ENCODE measurements at regions not wholly inside any gene's neighbourhood (a gene's known extent, or its start where the extent isn't known, plus 50 kb on each side); places are given as distances from the start of the nearest gene placed in this dataset.
A peak's percentile ranks its signal among the peaks of the same experiment; 100 is the strongest.
"Not testable (repeated sequence)": the region's sequence is repeated elsewhere in the genome, so short reads cannot be mapped to it uniquely, and the experiment has no call there.

- no peak for DNase-seq (ENCODE audit: low read depth in 2 of 2)
Observed at GRCh38 chr2:207409517-207409916, 120.2 kb upstream of the CREB1 start.

GRCh38 chr2:207412787-207413310 is 116.9 kb upstream of the CREB1 start:
- no peak for DNase-seq (ENCODE audit: low read depth in 2 of 2)

- DNase-seq (ENCODE audit: low read depth in 2 of 2) = no peak
Observed at GRCh38 chr2:207413376-207413907, 116.3 kb upstream of the CREB1 start.

- no peak for DNase-seq (ENCODE audit: low read depth in 2 of 2)
Observed at GRCh38 chr2:207416111-207416510, 113.7 kb upstream of the CREB1 start.

- no peak for DNase-seq (ENCODE audit: low read depth in 2 of 2)
Observed at GRCh38 chr2:207416900-207417299, 112.9 kb upstream of the CREB1 start.

- no peak for DNase-seq (ENCODE audit: low read depth in 2 of 2)
Observed at GRCh38 chr2:207417301-207417718, 112.5 kb upstream of the CREB1 start.

GRCh38 chr2:207418419-207418818 is 111.3 kb upstream of the CREB1 start:
- DNase-seq (ENCODE audit: low read depth in 2 of 2) = no peak

GRCh38 chr2:207419331-207419730 is 110.4 kb upstream of the CREB1 start:
- DNase-seq (ENCODE audit: low read depth in 2 of 2) = no peak

GRCh38 chr2:207421671-207422070 is 108.1 kb upstream of the CREB1 start:
- DNase-seq (ENCODE audit: low read depth in 2 of 2) = no peak

GRCh38 chr2:207422380-207422779 is 107.4 kb upstream of the CREB1 start:
- DNase-seq (ENCODE audit: low read depth in 2 of 2) = no peak

- DNase-seq (ENCODE audit: low read depth in 2 of 2) = peak; percentile 16 to 25
Observed at GRCh38 chr2:207423886-207424285, 105.9 kb upstream of the CREB1 start.

GRCh38 chr2:207427986-207428385 is 101.8 kb upstream of the CREB1 start:
- no peak for DNase-seq (ENCODE audit: low read depth in 2 of 2)

GRCh38 chr2:207428573-207428972 is 101.2 kb upstream of the CREB1 start:
- DNase-seq (ENCODE audit: low read depth in 2 of 2) = no peak

- no peak for DNase-seq (ENCODE audit: low read depth in 2 of 2)
Observed at GRCh38 chr2:207432453-207432852, 97.3 kb upstream of the CREB1 start.

GRCh38 chr2:207434306-207434705 is 95.5 kb upstream of the CREB1 start:
- DNase-seq (ENCODE audit: low read depth in 2 of 2) = no peak

GRCh38 chr2:207434899-207435465 is 94.8 kb upstream of the CREB1 start:
- DNase-seq (ENCODE audit: low read depth in 2 of 2) = no peak

- DNase-seq (ENCODE audit: low read depth in 2 of 2) = no peak
Observed at GRCh38 chr2:207437136-207437523, 92.6 kb upstream of the CREB1 start.

GRCh38 chr2:207437524-207438143 is 92.1 kb upstream of the CREB1 start:
- no peak for DNase-seq (ENCODE audit: low read depth in 2 of 2)

- no peak for DNase-seq (ENCODE audit: low read depth in 2 of 2)
Observed at GRCh38 chr2:207438414-207439126, 91.2 kb upstream of the CREB1 start.

GRCh38 chr2:207439881-207440280 is 89.9 kb upstream of the CREB1 start:
- DNase-seq (ENCODE audit: low read depth in 2 of 2) = not testable (repeated sequence)

- no peak for DNase-seq (ENCODE audit: low read depth in 2 of 2)
Observed at GRCh38 chr2:207444756-207445155, 85.0 kb upstream of the CREB1 start.

- DNase-seq (ENCODE audit: low read depth in 2 of 2) = no peak
Observed at GRCh38 chr2:207446653-207447052, 83.1 kb upstream of the CREB1 start.

GRCh38 chr2:207448006-207448405 is 81.8 kb upstream of the CREB1 start:
- DNase-seq (ENCODE audit: low read depth in 2 of 2) = no peak
